ENCODE measurements at regions not wholly inside any gene's neighbourhood (a gene's known extent, or its start where the extent isn't known, plus 50 kb on each side); places are given as distances from the start of the nearest gene placed in this dataset.

GRCh38 chr6:131356161-131356560, 216.9 kb upstream of the ARG1 start (continued):
- TF ChIP-seq ATF3 (IDR thresholded peaks at IDR 0.05; ENCODE audit: insufficient read depth, low read depth, low read length) (no peak), TBP (IDR thresholded peaks at IDR 0.05; ENCODE audit: low read depth, low read length) (no peak)
